BLaER1 treated with 17β-estradiol and CSF1 and Interleukin-3, amounts not matched to agents 10 nM and 100 nM (cell line): ENCODE measurements at regions not wholly inside any gene's neighbourhood (a gene's known extent, or its start where the extent isn't known, plus 50 kb on each side); places are given as distances from the start of the nearest gene placed in this dataset.

Experiments
- H3K27ac ChIP-seq, 11 experiments: shearing (Covaris generic); formaldehyde crosslinking; 2 replicates each; pipeline ENCODE4 v1.8.1; 2022
- H3K27me3 ChIP-seq, 11 experiments: shearing (Covaris generic); formaldehyde crosslinking; 2 replicates each; pipeline ENCODE4 v1.8.1; 2022
- H3K36me3 ChIP-seq, 11 experiments: shearing (Covaris generic); formaldehyde crosslinking; 2 replicates each; pipeline ENCODE4 v1.8.1; 2022
- H3K4me1 ChIP-seq, 10 experiments: shearing (Covaris generic); formaldehyde crosslinking; 2 replicates each; pipeline ENCODE4 v1.8.1; 2022
- H3K4me2 ChIP-seq, 11 experiments: shearing (Covaris generic); formaldehyde crosslinking; 2 replicates each; pipeline ENCODE4 v1.8.1; 2022
- H3K4me3 ChIP-seq, 10 experiments: shearing (Covaris generic); formaldehyde crosslinking; 2 replicates each; pipeline ENCODE4 v1.8.1; 2022
- H3K9ac ChIP-seq, 11 experiments: shearing (Covaris generic); formaldehyde crosslinking; 2 replicates each; pipeline ENCODE4 v1.8.1; 2022
- H3K9me3 ChIP-seq, 11 experiments: shearing (Covaris generic); formaldehyde crosslinking; replicated peaks in 1 of 11; 2 replicates each; pipeline ENCODE4 v1.8.1; 2022
- H4K20me1 ChIP-seq, 11 experiments: shearing (Covaris generic); formaldehyde crosslinking; 2 replicates each; pipeline ENCODE4 v1.8.1; 2022
- Cebpa-rat ChIP-seq, 11 experiments: shearing (Covaris generic); IDR thresholded peaks; 2 replicates each; pipeline ENCODE4 v1.8.1; 2022

DNA sequence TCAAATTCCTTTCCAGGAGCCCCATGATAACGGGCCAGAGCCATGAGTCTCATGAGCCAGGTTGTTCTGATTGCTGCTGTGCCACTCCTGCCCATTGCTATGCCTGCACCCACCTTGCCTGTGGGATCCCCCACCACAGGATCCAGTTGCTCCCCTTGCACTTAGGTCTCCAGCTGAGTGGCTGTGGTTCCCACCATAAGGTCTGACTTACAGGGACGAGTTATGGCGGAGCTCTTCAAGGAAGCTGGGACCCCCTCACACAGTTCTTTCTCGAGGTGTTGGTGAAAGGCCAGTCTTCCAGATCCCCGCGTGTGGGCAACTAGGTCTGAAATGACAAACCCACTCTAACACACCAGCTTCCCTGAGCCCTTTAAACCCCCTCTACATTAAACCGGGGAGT is 111.9 kb upstream of the C14orf180 start:
- H3K27me3 ChIP-seq, result peaks cover 9 to 16% (median 15%) of the 10 kb centered on the region in 11 experiments
- H3K4me3 ChIP-seq, result no peak overlapping the region
- peaks cover 0 to 3% (median 0%) of the 10 kb centered on the region in 10 experiments; a peak in 1 of 20 replicates for H3K4me1 ChIP-seq
- H3K9me3 ChIP-seq, result 0 out of 22 replicates have a peak, but pooled peaks cover 0 to 5% (median 0%) of the 10 kb centered on the region in 11 experiments
- no peak for TF ChIP-seq Cebpa-rat (IDR thresholded peaks at IDR 0.05)
- no peak overlapping the region for H3K9ac ChIP-seq
- H3K4me2 ChIP-seq, result no peak overlapping the region
- 0 out of 22 replicates have a peak, but pooled peaks cover 0 to 5% (median 0%) of the 10 kb centered on the region in 11 experiments for H4K20me1 ChIP-seq
- H3K27ac ChIP-seq, result no peak overlapping the region
- H3K36me3 ChIP-seq, result no peaks in the 10 kb centered on the region

DNA sequence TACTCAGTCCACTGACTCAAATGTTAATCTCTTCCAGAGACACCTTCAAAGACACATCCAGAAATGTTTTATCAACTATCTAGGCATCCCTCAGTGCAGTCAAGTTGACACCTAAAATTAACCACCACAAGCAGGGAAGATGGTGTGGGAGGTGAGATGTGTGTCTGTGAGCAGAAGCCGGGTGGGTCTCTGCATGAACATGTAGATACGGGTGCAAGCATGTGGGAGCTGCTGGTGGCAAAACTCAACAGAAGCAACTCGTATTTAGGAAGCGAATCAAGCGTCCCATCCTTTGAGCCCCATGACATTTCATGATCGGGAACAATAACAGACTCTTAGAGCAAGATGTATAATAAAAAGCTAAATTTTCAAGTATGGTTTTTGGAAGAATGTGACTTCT is 110.0 kb upstream of the C14orf180 start:
- Histone ChIP-seq H3K4me1 (peaks cover 0 to 3% (median 0%) of the 10 kb centered on the region in 10 experiments; a peak in 1 of 20 replicates), H3K27ac (no peak overlapping the region), H3K9me3 (0 out of 22 replicates have a peak, but pooled peaks cover 0 to 5% (median 0%) of the 10 kb centered on the region in 11 experiments), H3K4me3 (no peak overlapping the region), H3K36me3 (no peaks in the 10 kb centered on the region), H3K27me3 (no peaks in the 10 kb centered on the region), H3K9ac (no peak overlapping the region), H3K4me2 (no peak overlapping the region), H4K20me1 (peaks cover 0 to 5% (median 0%) of the 10 kb centered on the region in 11 experiments; a peak in 1 of 22 replicates)
- no peak for TF ChIP-seq Cebpa-rat (IDR thresholded peaks at IDR 0.05)

DNA sequence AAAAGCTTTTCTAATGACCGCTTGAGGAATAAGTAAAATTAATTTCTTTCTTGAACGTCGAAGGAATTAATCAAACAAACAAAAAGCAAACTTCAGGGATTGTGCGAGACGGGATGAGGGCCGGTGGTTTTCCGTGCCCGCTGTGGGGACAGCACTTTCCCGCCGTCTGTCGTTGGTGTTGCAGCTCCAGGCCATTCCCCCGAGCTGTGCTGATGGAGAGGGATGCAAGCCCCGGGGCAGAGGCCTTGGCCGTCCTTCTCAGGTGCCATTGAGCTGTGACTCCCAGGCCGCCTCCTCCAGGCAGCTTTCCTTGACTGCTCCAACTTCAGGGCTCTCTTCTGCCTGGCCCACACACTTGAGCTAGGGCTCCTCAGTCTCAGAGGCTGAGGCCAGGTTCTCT is 109.0 kb upstream of the C14orf180 start:
- Histone ChIP-seq H3K27ac (no peak overlapping the region), H3K4me1 (peaks cover 0 to under 1% (median 0%) of the 10 kb centered on the region in 10 experiments; a peak in 1 of 20 replicates), H3K4me2 (no peak overlapping the region), H3K27me3 (no peaks in the 10 kb centered on the region), H3K9ac (no peak overlapping the region), H4K20me1 (peaks cover 0 to 5% (median 0%) of the 10 kb centered on the region in 11 experiments; a peak in 1 of 22 replicates), H3K36me3 (no peaks in the 10 kb centered on the region), H3K4me3 (no peak overlapping the region), H3K9me3 (0 out of 22 replicates have a peak, but pooled peaks cover 0 to 5% (median 0%) of the 10 kb centered on the region in 11 experiments)
- TF ChIP-seq Cebpa-rat (IDR thresholded peaks at IDR 0.05), result no peak

DNA sequence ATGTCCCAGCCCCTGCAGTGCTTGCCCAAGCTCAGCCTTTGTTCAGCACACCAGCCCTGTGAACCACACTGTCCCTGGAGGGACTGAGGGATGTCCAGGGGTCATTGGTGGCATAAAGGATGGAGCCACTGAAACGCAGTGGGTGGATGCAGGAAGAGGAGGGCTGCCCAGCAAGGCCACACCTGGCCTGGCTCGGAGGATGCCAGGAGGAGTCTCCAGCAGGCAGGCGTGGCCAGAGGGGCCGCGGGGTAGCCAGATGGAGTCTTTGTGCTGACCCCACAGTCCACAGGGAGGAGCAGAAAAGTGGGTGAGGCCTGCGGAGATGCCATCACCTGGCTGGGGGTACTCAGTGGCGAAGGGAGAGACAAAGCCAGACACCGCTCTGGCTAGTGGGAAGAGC is 108.5 kb upstream of the C14orf180 start:
- no peak for TF ChIP-seq Cebpa-rat (IDR thresholded peaks at IDR 0.05)
- Histone ChIP-seq H3K4me1 (no peaks in the 10 kb centered on the region), H3K36me3 (no peaks in the 10 kb centered on the region), H3K9me3 (0 out of 22 replicates have a peak, but pooled peaks cover 0 to 5% (median 0%) of the 10 kb centered on the region in 11 experiments), H3K27ac (no peak overlapping the region), H3K4me2 (no peak overlapping the region), H3K27me3 (no peaks in the 10 kb centered on the region), H4K20me1 (peaks cover 0 to 5% (median 0%) of the 10 kb centered on the region in 11 experiments; a peak in 1 of 22 replicates), H3K9ac (no peak overlapping the region), H3K4me3 (no peak overlapping the region)

DNA sequence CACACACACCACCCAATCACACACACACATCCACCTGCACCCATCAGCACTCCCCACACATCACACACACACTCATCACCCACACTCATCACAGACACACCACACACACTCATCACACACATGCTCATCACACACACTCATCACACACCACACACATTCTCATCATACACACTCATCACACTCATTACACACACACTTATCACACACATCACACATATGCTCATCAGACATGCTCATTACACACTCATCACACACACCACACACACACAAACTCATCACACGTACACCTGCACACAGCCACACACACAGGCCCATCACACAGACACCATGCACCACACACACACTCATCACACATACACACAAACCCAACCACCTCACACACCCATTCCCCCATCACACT is 107.5 kb upstream of the C14orf180 start:
- no peak for TF ChIP-seq Cebpa-rat (IDR thresholded peaks at IDR 0.05)
- H4K20me1 ChIP-seq, result peaks cover 0 to 5% (median 0%) of the 10 kb centered on the region in 11 experiments; a peak in 1 of 22 replicates
- H3K9ac ChIP-seq, result no peak overlapping the region
- no peak overlapping the region for H3K4me3 ChIP-seq
- 0 out of 22 replicates have a peak, but pooled peaks cover 0 to 5% (median 0%) of the 10 kb centered on the region in 11 experiments for H3K9me3 ChIP-seq
- H3K4me1 ChIP-seq, result peaks cover 0 to 1% (median 0%) of the 10 kb centered on the region in 10 experiments; a peak in 5 of 20 replicates
- no peaks in the 10 kb centered on the region for H3K27me3 ChIP-seq
- H3K36me3 ChIP-seq, result no peaks in the 10 kb centered on the region
- no peak overlapping the region for H3K27ac ChIP-seq
- H3K4me2 ChIP-seq, result no peak overlapping the region

DNA sequence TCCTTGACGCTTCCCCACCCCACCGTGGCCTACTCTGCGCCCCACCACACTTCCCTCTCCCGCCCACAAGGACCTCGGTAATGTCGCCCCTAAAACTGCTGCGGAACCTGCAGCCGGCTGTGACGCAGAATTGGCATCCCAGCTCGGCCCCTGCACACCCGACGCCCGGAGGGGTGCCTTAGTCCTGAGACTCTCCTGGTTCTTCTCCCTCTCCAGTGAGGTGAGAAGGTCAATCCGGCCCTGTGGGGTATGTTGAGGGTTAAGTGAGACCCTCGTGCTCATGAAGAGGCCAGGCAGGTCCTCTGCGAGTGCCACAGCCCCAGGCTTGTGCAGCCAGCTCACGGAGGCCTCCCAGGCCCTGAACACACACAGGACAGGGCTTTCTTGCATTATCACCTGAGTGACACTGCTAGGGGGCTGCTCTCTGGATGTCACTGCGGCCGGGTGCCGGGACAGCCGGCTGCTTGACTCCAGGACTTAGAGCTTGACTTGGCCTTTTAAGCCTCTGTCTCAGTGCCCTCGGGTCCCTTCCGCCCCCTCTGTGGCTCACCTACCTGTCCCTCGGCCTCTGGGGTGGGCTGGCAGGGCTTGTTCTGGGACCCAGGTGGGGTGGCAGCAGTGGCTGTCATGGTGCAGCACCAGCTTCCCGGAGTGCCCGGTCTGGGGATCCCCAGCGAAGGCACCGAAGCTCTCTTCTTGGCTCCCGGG is 106.9 kb upstream of the C14orf180 start:
- Histone ChIP-seq H3K9me3 (0 out of 22 replicates have a peak, but pooled peaks cover 0 to 5% (median 0%) of the 10 kb centered on the region in 11 experiments), H3K4me2 (no peak overlapping the region), H3K27ac (no peak overlapping the region), H4K20me1 (peaks cover 0 to 5% (median 0%) of the 10 kb centered on the region in 11 experiments; a peak in 1 of 22 replicates), H3K4me3 (no peak overlapping the region), H3K36me3 (no peaks in the 10 kb centered on the region), H3K27me3 (no peaks in the 10 kb centered on the region), H3K4me1 (peaks cover 0 to 7% (median 6%) of the 10 kb centered on the region in 10 experiments; a peak in 12 of 20 replicates), H3K9ac (no peak overlapping the region)
- TF ChIP-seq Cebpa-rat (IDR thresholded peaks at IDR 0.05), result no peak

DNA sequence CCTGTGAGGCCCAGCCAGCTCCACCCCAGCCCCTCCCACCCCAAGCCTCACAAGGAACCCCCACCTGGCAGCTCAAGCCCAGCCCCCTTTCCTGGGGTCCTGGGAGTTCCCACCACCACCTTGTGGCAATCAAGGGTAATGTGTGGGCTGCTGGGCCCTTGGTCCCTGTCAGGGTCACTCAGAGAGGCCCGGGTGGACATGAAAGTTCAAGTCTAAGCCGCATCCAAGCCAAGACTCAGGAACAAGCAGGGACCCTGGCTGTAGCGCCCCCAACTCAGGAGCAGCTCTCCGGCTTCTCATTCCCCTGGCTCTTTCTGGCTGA is 106.4 kb upstream of the C14orf180 start:
- 0 out of 22 replicates have a peak, but pooled peaks cover 0 to 1% (median 0%) of the 10 kb centered on the region in 11 experiments for H3K9me3 ChIP-seq

DNA sequence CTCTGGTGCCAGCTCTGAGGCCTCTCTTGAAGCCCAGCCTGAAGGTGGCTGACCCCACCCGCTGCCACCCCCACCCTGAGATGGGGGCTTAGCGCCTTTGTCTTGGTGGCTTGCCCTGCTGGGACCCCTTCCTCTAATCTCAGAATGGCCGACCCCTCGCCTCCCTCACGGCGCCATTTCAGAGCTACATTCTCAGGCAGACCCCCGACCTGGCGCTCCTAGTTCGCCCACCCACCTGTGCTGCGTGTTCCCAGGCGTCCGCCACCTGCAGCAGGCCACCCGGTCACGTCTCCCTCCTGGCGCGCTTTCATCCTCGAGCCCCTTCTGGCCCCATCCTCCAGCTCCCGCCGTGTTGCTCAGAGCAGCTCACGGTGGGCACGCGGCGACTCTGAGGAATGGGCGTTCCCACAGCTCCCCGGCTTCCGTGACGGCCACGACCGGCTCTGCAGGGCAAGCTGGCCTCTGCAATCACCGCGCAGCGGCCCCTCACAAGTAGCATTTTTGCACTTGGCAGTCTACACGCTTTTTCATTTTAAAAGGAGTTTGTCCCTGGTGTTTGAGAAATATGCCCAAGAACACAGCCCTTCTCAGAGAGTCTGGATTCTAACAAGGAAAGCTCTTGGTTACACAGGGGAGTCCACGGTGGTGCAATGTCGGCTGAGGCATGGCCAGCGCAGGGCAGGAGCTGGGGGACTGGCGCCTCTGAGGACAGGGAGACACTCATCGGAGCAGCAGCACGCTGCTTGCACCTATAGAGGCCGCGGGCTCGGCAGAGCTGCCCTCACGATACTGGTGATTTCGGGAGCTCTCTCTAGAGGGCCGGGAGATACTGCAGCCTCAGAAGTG is 105.7 kb upstream of the C14orf180 start:
- Histone ChIP-seq H3K4me3 (no peak overlapping the region), H3K9ac (no peak overlapping the region), H3K9me3 (no peaks in the 10 kb centered on the region), H3K36me3 (no peaks in the 10 kb centered on the region), H3K4me1 (peaks cover 0 to 19% (median 16%) of the 10 kb centered on the region in 10 experiments; a peak in 13 of 20 replicates), H4K20me1 (peaks cover 0 to 5% (median 0%) of the 10 kb centered on the region in 11 experiments; a peak in 1 of 22 replicates), H3K27ac (no peak overlapping the region), H3K4me2 (no peak overlapping the region), H3K27me3 (no peaks in the 10 kb centered on the region)
- TF ChIP-seq Cebpa-rat (IDR thresholded peaks at IDR 0.05), result no peak

More for the DNA sequence above, 106.4 kb upstream of the C14orf180 start:
- no peak overlapping the region for H3K4me3 ChIP-seq
- H3K27me3 ChIP-seq, result no peaks in the 10 kb centered on the region
- no peak overlapping the region for H3K27ac ChIP-seq
- no peak overlapping the region for H3K9ac ChIP-seq
- H4K20me1 ChIP-seq, result peaks cover 0 to 5% (median 0%) of the 10 kb centered on the region in 11 experiments; a peak in 1 of 22 replicates
- H3K4me2 ChIP-seq, result no peak overlapping the region
- peaks cover 0 to 13% (median 10%) of the 10 kb centered on the region in 10 experiments; a peak in 12 of 20 replicates for H3K4me1 ChIP-seq
- H3K36me3 ChIP-seq, result no peaks in the 10 kb centered on the region
- no peak for TF ChIP-seq Cebpa-rat (IDR thresholded peaks at IDR 0.05)
